ENCODE measurements at regions not wholly inside any gene's neighbourhood (a gene's known extent, or its start where the extent isn't known, plus 50 kb on each side); places are given as distances from the start of the nearest gene placed in this dataset.

DNA sequence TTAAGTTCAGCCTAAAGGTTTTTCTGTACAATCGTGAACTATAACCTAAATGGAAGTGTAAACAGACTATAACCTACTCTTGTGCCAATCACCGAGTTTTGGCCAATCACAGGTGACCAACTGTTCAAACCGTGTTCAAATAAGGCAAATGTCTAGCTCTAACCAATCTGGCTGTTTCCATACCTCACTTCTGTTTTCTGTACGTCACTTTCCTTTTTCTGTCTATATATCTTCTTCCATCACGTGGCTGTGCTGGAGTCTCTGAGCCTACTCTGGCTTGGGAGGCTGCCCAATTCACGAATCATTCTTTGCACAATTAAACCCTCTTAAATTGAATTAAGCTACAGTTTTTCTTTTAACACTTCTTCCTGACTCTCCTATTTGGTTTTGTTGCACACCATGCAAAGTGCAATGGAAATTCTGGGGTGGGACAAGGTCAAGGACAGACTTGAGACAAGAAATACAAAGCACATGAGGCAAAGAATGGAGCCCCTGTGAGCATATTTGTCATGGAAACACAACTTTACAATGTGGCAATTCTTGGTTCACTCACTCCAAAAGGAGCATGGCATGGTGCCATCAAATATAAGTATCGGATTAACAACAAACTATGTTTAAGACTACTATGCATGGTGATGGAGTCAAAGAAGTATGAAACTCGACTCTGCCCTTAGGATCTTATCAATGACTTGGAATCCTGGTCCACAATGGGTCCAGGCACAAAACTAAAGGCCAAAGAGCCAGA lies 115.7 kb upstream of the FAM9B start:
- TF ChIP-seq, protein P1, sequence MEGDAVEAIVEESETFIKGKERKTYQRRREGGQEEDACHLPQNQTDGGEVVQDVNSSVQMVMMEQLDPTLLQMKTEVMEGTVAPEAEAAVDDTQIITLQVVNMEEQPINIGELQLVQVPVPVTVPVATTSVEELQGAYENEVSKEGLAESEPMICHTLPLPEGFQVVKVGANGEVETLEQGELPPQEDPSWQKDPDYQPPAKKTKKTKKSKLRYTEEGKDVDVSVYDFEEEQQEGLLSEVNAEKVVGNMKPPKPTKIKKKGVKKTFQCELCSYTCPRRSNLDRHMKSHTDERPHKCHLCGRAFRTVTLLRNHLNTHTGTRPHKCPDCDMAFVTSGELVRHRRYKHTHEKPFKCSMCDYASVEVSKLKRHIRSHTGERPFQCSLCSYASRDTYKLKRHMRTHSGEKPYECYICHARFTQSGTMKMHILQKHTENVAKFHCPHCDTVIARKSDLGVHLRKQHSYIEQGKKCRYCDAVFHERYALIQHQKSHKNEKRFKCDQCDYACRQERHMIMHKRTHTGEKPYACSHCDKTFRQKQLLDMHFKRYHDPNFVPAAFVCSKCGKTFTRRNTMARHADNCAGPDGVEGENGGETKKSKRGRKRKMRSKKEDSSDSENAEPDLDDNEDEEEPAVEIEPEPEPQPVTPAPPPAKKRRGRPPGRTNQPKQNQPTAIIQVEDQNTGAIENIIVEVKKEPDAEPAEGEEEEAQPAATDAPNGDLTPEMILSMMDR (IDR thresholded peaks at IDR 0.05; ENCODE audit: insufficient read depth, low read length), result no peak
- TF ChIP-seq, protein P2, sequence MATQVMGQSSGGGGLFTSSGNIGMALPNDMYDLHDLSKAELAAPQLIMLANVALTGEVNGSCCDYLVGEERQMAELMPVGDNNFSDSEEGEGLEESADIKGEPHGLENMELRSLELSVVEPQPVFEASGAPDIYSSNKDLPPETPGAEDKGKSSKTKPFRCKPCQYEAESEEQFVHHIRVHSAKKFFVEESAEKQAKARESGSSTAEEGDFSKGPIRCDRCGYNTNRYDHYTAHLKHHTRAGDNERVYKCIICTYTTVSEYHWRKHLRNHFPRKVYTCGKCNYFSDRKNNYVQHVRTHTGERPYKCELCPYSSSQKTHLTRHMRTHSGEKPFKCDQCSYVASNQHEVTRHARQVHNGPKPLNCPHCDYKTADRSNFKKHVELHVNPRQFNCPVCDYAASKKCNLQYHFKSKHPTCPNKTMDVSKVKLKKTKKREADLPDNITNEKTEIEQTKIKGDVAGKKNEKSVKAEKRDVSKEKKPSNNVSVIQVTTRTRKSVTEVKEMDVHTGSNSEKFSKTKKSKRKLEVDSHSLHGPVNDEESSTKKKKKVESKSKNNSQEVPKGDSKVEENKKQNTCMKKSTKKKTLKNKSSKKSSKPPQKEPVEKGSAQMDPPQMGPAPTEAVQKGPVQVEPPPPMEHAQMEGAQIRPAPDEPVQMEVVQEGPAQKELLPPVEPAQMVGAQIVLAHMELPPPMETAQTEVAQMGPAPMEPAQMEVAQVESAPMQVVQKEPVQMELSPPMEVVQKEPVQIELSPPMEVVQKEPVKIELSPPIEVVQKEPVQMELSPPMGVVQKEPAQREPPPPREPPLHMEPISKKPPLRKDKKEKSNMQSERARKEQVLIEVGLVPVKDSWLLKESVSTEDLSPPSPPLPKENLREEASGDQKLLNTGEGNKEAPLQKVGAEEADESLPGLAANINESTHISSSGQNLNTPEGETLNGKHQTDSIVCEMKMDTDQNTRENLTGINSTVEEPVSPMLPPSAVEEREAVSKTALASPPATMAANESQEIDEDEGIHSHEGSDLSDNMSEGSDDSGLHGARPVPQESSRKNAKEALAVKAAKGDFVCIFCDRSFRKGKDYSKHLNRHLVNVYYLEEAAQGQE (IDR thresholded peaks at IDR 0.05; ENCODE audit: insufficient replicate concordance, low read depth), result no peak
- TF ChIP-seq POLR2AphosphoS5 (IDR thresholded peaks at IDR 0.05; ENCODE audit: low read depth), result no peak
